ENCODE measurements at regions not wholly inside any gene's neighbourhood (a gene's known extent, or its start where the extent isn't known, plus 50 kb on each side); places are given as distances from the start of the nearest gene placed in this dataset.

DNA sequence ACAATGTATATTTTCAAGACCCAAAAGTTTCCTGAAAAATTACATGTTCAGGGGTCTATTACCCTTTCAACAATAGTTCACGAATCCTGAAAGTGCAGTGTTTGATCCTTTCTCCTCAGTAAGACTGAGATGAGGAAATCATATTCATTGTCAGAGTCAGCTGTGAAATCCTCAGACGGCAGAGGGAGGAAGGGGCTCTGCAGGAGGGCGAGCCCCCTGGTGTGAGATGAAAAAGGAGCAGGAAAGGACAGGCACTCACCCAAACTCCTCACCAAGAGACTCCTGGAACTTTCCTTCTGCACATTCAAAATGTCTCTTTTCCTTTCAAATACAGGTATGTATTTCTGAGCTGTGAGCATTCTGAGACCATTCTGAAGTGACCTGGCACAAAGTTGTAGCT lies 150.3 kb upstream of the HABP2 start:
- in situ Hi-C loops (cut with HindIII; ENCODE audit: low sequenced_read_pairs), result no loop called here

DNA sequence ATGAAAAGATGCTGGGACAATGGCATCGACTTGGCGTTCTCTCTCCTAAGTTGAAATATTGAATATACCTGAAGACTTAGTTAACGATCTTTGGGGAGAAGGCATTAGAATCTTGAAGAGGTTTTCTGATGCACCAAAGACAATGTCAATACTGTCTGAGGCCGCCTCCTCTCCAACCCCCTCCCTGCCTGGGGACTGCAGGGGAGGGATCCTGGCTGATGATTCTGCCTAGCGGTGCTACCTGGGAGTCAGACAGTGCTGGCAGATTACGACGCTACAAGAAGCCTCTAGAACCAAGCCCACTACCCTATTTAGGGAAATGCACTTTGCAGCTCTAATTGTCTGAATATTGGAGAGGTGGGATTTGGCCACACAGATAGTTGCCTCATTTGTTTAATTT lies 145.6 kb upstream of the HABP2 start:
- in situ Hi-C loops (cut with HindIII; ENCODE audit: low sequenced_read_pairs), result no loop called here

DNA sequence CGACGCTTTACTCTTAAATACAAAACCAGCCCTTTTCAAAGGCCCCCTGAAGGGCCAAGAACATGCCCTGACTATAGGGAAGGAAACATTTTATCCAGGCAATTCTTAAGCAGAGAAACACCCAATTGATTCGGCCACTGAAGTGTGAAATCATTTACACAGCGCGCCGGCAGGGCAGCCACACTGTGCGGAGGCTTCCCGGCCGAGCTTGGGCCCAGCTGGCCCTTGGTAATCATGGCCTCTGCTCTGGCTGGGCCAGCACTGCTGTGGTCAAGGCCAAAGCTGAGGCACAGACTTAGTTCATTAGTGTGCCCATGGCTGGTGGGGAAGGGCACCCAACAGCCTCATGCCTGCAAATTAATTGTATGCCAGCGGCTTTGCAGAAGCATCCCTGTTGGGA lies 143.7 kb upstream of the HABP2 start:
- in situ Hi-C loops (cut with HindIII; ENCODE audit: low sequenced_read_pairs), result no loop called here

DNA sequence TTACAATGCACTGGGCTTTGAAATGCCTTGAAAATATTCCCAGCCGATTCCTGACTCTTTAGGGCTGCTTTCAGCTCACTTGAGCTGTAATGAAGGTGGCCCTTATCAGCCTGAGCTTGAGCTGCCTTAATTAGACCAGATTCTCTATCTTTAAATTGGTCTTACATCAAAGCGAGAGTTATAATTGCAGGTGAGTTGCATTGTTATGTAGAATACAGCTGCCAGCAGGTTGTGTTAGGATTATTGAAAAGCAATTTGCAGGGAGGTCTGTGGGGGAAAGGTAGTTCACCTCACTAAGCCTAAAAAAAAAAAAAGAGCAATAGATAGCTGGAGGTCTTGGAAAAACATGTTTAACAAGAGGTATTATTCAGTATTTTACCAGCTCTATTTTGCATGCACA lies 142.2 kb upstream of the HABP2 start:
- in situ Hi-C loops (cut with HindIII; ENCODE audit: low sequenced_read_pairs), result no loop called here

DNA sequence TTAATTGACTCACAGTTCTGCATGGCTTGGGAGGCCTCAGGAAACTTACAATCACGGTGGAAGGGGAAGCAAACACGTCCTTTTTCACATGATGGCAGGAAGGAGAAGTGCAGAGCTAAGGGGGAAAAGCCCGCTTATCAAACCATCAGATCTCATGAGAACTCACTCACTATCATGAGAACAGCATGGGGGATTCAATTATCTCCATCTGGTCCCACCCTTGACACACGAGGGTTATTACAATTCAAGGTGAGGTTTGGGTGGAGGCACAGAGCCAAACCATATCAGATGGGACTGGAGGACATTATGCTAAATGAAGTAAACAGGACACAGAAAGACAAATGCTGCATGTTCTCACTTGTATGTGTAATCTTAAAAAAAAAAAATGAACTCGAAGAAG lies 141.4 kb upstream of the HABP2 start:
- in situ Hi-C loops (cut with HindIII; ENCODE audit: low sequenced_read_pairs), result no loop called here

DNA sequence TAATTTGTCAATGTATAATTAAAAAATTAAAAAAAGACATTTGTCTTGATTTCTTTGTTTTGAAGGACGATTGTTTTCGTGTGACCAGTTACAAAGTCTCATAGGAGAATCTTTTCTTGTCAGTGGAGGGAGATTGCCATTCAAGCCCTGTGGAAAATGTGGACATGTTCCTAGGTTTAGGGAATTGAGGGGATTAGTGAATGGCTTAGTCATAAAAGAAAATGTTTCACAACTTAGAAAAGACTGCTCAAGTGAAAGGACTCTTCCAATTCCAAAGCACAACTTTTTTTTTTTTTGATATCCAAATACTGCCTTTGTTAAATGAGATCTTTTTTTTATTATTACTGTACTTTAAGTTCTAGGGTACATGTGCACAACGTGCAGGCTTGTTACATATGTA lies 140.7 kb upstream of the HABP2 start:
- in situ Hi-C loops (cut with HindIII; ENCODE audit: low sequenced_read_pairs), result no loop called here

DNA sequence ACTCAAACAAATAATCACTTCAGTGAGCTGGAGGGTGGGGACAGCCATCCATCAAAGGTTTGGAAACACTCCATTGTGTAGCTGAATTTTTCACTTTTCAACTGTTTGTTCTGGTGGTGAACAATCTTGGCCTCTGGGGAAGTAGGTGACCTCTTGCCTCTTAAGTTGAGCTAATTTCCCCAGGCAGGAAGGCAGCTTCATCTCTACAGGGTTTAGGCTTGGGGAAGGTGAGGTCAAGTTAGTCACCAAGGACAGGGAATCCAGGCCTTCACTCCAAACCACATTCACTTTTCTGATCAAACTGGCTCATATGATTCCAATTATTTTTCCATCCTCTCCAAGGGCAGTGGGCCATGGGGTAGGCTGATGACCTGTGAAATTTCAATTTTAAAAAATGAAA lies 138.3 kb upstream of the HABP2 start:
- in situ Hi-C loops (cut with HindIII; ENCODE audit: low sequenced_read_pairs), result no loop called here

DNA sequence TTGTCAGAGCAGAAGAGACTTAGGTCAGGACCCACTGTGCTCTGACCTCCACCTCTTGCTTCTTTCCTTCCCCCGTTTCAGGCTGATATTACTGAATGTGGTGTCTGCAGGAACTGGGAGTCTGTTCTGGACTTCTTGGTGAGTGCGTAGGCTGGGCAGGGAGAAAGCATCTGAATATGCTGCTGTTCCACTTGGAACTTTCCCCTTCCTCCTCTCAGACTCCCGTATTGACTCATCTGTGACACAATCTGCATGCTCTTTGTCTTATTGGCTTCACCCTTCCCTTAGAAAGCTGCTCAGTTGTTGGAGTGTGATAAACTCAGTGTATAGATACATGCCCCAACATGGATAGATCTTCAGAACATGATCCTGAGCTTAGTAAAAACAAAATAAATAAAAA lies 137.6 kb upstream of the HABP2 start:
- in situ Hi-C loops (cut with HindIII; ENCODE audit: low sequenced_read_pairs), result no loop called here

DNA sequence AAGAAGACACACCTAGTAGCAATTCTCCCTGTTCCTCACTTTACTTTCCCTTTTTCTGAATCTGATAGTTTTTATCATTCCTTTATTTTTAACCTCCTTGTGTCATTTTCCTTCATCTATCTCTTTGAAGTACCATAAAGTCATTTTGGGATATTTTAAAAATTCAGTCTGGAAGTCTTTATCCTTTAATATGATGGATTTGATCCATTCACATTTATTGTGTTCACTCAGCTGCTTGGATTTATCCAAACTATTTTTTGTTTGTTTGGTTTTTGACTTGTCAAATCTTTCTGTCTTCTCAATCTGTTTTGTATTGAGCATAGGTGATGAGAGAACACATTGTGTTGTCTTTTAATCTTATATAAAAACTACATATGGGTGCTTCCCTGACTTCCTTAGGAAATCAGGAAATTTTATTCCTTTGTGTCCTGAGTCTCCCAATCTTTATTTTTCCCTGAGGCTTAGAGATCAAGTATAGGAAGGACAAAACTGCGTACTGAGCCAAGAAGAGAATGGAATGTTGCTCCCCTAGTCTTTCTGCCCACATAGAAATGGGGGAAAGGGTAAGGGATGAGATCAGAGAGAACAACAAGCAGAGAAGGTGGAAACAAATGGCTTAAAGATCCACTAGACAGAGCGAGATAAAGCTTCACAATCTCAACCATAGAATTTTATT lies 132.7 kb upstream of the HABP2 start:
- in situ Hi-C loops (cut with HindIII; ENCODE audit: low sequenced_read_pairs), result no loop called here

DNA sequence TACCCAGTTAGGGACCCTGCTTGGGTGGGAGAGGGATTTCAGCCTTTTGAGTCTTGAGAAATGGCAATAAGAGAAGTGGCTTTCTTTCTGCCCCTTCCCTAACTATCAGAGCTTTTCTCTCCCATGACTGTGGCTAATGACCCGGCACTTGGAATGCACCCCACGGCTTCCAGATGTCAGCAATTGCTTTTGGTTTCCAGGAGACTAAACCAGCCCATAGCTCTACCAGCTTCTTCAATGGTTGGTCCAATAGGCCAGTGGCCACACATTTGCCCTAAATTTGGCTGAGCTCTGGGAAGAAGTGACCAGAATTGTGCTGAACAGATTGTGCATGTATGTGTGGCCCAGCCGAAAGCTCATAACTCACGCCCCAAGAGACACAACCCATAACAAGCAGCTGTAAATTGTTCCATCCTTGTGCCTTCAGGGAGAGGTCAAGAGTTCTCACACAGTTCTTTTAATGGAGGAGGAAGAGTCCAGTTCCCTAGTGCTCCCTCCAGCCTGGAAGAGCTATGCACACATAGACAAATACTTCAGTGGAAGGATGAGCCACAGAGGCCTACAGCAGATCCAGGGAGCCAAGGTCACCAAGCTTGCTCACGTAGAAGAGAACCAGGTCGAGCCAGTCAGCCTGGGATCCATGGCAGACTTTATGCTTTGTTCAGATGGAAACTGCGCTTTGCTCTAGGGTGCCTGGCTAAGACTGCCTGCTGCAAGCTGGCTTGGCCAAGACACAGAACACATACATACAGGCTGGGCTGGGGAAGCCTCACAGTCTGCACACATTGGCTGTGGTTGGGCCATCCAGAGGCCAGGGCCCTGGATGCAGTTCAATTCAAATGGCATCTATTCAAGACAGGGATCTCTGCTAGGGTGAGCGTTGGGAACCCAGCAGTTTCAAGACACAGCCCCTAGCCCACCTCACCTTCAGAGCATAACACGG lies 131.8 kb upstream of the HABP2 start:
- in situ Hi-C loops (cut with HindIII; ENCODE audit: low sequenced_read_pairs), result no loop called here

DNA sequence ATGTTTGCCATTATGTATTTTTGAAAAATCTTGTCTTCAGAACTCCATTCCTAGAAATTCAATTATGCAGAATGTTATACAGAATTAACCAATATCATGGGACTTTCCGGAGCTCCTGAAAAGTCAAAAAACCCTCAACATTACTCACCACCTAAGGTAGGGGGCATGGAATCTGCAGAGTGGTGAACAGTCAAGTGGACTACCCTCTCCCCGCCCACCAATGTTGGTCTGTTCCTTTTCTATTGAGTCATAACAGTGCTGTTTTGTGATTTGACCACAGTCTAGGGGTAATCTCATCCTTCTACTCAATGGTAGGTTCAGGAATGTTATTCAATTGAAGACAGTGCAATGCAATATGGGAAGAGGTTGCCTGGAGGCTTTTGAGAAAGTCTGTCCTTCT lies 130.5 kb upstream of the HABP2 start:
- in situ Hi-C loops (cut with HindIII; ENCODE audit: low sequenced_read_pairs), result no loop called here

DNA sequence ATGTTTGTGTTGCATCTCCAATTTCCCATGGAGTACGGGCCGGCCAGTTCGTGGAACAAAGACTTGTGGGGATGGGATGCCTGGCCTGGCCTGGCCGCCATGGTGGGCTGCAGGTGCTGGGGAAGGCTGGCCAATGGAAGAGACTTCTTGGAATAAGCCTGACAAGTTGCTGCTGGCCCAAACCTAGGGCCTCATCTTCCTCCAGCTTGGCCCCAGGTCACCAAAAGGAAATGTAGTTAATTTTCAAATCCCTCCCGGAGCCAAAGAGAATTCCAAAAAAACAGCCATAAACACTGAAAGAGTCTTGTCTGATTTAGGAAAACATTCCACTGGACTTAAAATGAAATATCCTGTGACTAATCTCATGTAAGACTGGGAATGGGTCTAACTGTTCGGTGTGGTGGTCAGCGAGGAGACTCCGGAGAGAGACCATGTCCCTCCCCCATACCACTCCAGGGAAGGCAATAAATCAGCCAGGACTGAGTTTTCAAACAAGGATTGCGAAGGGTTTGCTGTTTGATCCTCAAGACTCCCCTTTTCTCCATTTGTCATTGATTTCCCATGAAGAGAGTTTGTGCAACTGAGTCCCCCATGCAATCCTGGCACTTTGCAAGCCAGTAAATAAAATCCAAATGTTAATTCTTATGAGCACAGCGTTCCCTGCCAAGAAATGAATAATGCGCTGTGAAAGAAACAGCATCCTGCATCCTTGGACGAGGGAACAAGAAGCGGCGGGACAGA lies 128.7 kb upstream of the HABP2 start:
- in situ Hi-C loops (cut with HindIII; ENCODE audit: low sequenced_read_pairs), result no loop called here

DNA sequence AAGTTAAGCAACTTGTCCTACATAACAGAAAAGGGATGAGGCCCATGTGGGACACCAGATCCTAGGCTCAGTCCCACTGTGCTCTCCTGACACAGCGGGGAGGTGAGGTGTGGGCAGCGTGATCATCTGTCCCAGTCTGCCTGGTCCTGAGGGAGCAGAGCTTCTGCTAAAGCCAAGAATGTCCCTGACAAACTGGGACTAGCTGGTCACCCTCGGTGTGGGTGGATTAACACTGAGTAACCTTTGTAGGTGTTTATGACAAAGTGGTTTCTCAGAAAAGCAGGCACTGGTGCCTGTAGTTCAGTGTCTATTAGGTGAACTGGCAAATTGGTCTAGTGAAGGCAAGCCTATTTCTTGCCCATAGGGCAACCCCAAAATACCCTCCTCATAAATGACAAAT lies 127.8 kb upstream of the HABP2 start:
- in situ Hi-C loops (cut with HindIII; ENCODE audit: low sequenced_read_pairs), result no loop called here

DNA sequence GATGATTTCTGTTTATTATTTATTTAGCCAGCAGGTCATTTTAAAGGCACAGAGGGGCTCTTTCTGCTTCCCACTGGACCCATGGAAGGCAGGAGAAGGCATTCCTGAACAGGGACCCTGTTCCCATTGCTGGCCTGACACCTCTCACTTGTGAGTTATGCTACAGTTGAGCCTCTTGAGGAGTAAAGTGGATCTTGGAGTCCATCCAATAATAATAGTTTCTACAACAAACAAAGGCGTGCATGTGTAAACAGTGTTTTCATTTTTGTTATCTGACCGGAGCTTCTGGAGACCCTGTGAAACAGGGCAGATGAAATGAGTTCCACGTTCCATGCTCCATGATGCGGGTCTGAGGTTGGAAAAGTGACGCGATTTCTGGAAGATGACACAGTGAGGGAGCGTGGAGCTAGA lies 127.3 kb upstream of the HABP2 start:
- in situ Hi-C loops (cut with HindIII; ENCODE audit: low sequenced_read_pairs), result no loop called here

DNA sequence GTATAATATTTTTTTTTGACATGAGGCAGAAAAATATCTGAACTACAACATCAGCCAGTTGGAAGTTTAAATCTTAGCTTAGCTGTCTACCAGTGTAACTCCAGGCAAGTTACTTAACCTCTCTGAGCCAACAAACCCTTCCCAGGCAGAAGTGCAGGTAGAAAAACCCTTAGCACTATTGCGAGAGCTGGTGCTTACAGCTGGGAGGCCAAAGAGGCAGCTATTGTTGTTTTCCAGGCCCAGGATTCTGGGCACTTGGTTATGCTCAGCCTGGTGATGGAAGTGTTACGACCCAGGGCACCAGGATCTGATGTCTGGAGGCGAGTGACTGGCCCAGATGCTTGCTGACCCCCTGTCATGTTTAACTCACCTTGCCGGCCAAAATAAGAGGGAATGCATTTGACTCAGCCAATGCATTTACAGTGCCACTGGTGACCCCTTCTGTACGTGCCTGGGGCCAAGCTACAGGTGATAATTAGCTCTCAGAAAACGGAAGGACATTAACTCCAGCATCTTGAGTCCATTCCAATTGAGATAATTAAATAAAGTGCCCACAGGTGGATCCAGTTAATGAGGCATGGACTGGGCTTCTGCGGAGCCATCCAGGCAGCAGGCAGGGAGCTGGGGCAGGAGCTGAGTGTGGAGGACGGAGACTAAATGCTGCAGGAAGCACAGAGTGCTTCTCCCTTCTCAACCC lies 126.5 kb upstream of the HABP2 start:
- in situ Hi-C loops (cut with HindIII; ENCODE audit: low sequenced_read_pairs), result no loop called here

DNA sequence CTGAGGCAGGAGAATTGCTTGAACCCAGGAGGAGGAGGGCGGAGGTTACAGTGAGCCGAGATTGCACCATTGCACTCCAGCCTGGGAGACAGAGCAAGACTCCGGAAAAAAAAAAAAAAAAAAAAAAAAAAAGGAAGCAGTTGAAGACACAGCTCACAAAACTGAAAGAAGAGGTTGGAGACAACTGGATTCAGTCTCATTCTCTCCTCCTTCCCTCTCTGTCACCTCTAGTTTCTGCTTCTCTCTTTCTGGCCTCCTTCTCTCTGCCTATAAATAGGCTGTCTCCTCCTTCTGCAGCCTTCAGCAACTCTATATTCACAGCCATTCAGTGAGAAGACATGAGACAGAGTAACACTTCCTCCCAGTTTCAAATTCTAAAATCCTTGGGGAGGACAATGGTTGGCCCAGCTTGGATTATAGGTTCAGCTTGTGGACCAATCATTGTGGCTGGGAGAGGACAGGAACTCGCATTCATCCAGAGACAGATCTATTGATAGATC lies 125.6 kb upstream of the HABP2 start:
- in situ Hi-C loops (cut with HindIII; ENCODE audit: low sequenced_read_pairs), result no loop called here

DNA sequence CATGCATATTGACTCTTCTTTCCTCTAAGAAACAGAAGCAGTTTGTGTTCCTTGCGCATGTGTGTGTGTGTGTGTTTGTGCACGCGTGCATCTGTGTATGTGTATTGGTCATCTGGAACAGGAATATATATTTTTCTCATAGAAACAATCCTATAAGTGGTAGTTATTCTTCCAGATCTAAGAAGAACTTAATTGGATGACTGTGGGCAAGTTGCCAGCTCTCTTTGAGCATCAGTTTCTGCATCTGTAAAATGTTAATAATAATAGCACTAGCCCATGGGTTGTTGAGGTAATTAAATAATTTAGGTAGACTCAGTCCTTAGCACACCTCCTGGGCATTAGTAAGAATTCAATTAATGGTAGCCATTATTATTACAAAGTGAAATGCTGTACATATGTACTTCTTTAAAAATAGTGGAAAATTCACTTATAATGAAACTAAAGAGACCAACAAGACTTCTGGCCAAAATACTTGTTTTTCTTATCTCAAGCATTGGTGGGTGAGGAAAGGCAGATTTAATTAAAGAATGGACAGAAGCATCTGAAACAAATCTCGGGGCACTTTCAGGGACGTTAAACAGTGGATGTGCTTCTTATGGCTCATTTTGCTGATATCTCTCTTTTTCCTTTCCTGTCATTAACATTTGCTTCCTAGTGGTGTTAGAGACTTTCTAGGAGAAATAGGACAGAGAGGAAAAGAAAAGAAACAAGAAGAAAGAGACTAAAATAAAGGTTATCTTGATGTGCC lies 124.9 kb upstream of the HABP2 start:
- in situ Hi-C loops (cut with HindIII; ENCODE audit: low sequenced_read_pairs), result no loop called here

DNA sequence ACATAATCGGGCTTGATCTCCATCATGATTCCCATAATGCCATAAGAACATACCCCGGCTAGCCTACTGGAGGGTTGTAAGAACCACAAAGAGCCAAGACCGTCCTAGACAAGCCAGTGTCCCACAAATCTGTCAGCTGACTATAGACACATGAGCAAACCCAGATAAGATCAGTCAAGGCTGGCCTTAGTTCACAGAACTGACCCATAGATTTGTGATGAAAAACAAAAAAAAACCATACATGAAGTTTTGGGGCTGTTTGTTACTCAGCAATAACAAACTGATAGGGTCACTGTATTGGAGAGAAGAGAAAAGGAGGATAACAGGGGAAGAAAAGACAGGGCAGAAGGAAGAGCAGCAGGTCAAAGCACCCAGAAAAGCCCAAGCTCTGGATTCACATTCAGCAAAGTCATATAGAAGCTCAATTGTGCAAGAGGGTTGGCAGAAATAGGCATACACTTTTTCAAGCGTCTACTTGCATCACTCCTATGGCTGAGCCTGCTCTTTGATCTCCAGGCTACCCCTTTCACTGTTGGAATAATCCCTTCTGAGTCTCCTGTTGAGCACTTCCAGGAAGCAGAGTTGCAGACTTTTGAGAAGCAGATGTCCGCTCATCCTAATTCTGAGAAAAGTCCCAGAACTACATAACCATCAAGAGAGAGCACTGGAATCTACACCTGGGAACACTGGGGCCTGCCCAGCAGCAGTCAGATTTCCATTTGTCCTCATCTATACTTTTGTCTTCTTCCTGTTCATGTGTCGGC lies 122.0 kb upstream of the HABP2 start:
- in situ Hi-C loops (cut with HindIII; ENCODE audit: low sequenced_read_pairs), result no loop called here

DNA sequence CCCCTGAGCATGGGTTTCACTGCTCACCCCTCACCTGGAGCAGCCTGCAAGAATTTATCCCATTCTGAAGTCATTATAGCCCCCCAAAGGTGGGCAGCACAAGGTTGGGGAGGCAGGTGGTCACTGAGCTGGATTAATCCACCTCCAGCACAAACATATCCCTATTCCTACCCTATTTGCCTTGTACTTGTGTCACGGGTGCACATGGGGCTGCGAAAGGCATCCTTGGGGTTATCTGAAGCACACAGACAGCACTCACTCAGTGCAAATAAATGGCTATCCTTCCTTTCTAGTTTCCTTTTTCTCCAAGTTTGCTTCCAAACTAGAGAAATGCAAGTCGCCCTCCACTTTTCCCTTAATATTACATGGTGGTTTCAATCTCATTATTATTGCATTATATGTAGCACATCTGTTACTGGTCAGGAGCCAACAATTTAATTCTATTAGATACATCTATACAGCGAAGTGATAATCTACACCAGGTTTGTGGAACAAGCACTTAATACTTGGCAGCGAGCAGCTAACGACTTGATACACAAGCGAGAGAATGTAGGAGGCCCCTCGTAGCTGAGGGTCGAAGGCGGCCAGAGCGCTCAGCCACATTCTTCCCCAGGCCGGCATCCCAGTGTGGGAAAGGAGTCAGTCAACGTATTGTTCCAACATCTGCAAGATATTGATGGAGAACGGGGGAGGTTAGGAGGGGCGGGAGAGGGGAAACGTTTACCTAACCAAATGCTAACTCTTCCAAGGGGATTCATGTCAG lies 121.3 kb upstream of the HABP2 start:
- in situ Hi-C loops (cut with HindIII; ENCODE audit: low sequenced_read_pairs), result no loop called here

All from DLD1 (cell line).